ENCODE measurements at regions not wholly inside any gene's neighbourhood (a gene's known extent, or its start where the extent isn't known, plus 50 kb on each side); places are given as distances from the start of the nearest gene placed in this dataset.

- TF ChIP-seq POLR2AphosphoS5 (IDR thresholded peaks at IDR 0.05; ENCODE audit: low read depth, low read length) = no peak
- TF ChIP-seq, protein P1, sequence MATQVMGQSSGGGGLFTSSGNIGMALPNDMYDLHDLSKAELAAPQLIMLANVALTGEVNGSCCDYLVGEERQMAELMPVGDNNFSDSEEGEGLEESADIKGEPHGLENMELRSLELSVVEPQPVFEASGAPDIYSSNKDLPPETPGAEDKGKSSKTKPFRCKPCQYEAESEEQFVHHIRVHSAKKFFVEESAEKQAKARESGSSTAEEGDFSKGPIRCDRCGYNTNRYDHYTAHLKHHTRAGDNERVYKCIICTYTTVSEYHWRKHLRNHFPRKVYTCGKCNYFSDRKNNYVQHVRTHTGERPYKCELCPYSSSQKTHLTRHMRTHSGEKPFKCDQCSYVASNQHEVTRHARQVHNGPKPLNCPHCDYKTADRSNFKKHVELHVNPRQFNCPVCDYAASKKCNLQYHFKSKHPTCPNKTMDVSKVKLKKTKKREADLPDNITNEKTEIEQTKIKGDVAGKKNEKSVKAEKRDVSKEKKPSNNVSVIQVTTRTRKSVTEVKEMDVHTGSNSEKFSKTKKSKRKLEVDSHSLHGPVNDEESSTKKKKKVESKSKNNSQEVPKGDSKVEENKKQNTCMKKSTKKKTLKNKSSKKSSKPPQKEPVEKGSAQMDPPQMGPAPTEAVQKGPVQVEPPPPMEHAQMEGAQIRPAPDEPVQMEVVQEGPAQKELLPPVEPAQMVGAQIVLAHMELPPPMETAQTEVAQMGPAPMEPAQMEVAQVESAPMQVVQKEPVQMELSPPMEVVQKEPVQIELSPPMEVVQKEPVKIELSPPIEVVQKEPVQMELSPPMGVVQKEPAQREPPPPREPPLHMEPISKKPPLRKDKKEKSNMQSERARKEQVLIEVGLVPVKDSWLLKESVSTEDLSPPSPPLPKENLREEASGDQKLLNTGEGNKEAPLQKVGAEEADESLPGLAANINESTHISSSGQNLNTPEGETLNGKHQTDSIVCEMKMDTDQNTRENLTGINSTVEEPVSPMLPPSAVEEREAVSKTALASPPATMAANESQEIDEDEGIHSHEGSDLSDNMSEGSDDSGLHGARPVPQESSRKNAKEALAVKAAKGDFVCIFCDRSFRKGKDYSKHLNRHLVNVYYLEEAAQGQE (IDR thresholded peaks at IDR 0.05; ENCODE audit: insufficient read depth in 1 of 2, low read depth in 2 of 2, low read length in 2 of 2) = no peak
Observed at GRCh38 chr20:6683021-6683977, 84.2 kb upstream of the BMP2 start.

Data from PFSK-1 (cell line).